ENCODE measurements at regions not wholly inside any gene's neighbourhood (a gene's known extent, or its start where the extent isn't known, plus 50 kb on each side); places are given as distances from the start of the nearest gene placed in this dataset.

GRCh38 chr9:107949061-107949460 lies 459.5 kb upstream of the KLF4 start:
- peak; percentile 78 for DNase-seq (ENCODE audit: low read depth)
- TF ChIP-seq CTCF (IDR thresholded peaks at IDR 0.05; ENCODE audit: low read depth, low read length): no peak
- TF ChIP-seq POLR2A (IDR thresholded peaks at IDR 0.05; ENCODE audit: extremely low read depth, insufficient read length): no peak
- peak; percentile 67 for TF ChIP-seq MAX (IDR thresholded peaks at IDR 0.05; ENCODE audit: low read depth, low read length)
- TF ChIP-seq MYC (IDR thresholded peaks at IDR 0.05; ENCODE audit: low read depth, low read length): peak; percentile 61
- H3K4me3 ChIP-seq (ENCODE audit: low read depth, low read length): no peak overlapping the region

- DNase-seq (ENCODE audit: low read depth): no peak
- TF ChIP-seq POLR2A (IDR thresholded peaks at IDR 0.05; ENCODE audit: extremely low read depth, insufficient read length): no peak
- H3K4me3 ChIP-seq (ENCODE audit: low read depth, low read length): no peak overlapping the region
Measured at GRCh38 chr9:107948601-107949000, 459.0 kb upstream of the KLF4 start.

- no peak for TF ChIP-seq CTCF (IDR thresholded peaks at IDR 0.05; ENCODE audit: low read depth, low read length)
- TF ChIP-seq MAX (IDR thresholded peaks at IDR 0.05; ENCODE audit: low read depth, low read length): no peak
- no peak for TF ChIP-seq POLR2A (IDR thresholded peaks at IDR 0.05; ENCODE audit: extremely low read depth, insufficient read length)
- no peak for TF ChIP-seq MYC (IDR thresholded peaks at IDR 0.05; ENCODE audit: low read depth, low read length)
- no peak overlapping the region for H3K4me3 ChIP-seq (ENCODE audit: low read depth, low read length)
- DNase-seq (ENCODE audit: low read depth): no peak
Measured at GRCh38 chr9:107948086-107948485, 458.5 kb upstream of the KLF4 start.

- no peak for DNase-seq (ENCODE audit: low read depth)
- TF ChIP-seq MAX (IDR thresholded peaks at IDR 0.05; ENCODE audit: low read depth, low read length) (no peak), CTCF (IDR thresholded peaks at IDR 0.05; ENCODE audit: low read depth, low read length) (no peak), POLR2A (IDR thresholded peaks at IDR 0.05; ENCODE audit: extremely low read depth, insufficient read length) (no peak), MYC (IDR thresholded peaks at IDR 0.05; ENCODE audit: low read depth, low read length) (no peak)
- H3K4me3 ChIP-seq (ENCODE audit: low read depth, low read length): no peak overlapping the region
Measured at GRCh38 chr9:107946364-107947141, 457.0 kb upstream of the KLF4 start.

- no peak for TF ChIP-seq MAX (IDR thresholded peaks at IDR 0.05; ENCODE audit: low read depth, low read length)
- DNase-seq (ENCODE audit: low read depth): no peak
Measured at GRCh38 chr9:107945961-107946360, 456.4 kb upstream of the KLF4 start.

GRCh38 chr9:107945493-107945892 lies 455.9 kb upstream of the KLF4 start:
- no peak overlapping the region for H3K4me3 ChIP-seq (ENCODE audit: low read depth, low read length)
- no peak for DNase-seq (ENCODE audit: low read depth)

More at GRCh38 chr9:107945961-107946360, 456.4 kb upstream of the KLF4 start:
- no peak overlapping the region for H3K4me3 ChIP-seq (ENCODE audit: low read depth, low read length)

More at GRCh38 chr9:107945493-107945892, 455.9 kb upstream of the KLF4 start:
- TF ChIP-seq MYC (IDR thresholded peaks at IDR 0.05; ENCODE audit: low read depth, low read length) (no peak), CTCF (IDR thresholded peaks at IDR 0.05; ENCODE audit: low read depth, low read length) (no peak), MAX (IDR thresholded peaks at IDR 0.05; ENCODE audit: low read depth, low read length) (no peak), POLR2A (IDR thresholded peaks at IDR 0.05; ENCODE audit: extremely low read depth, insufficient read length) (no peak)
